HCT116 (cell line): ENCODE measurements at regions not wholly inside any gene's neighbourhood (a gene's known extent, or its start where the extent isn't known, plus 50 kb on each side); places are given as distances from the start of the nearest gene placed in this dataset.

Experiments
- ATAC-seq: fragments of 200-7000 bp; cut with Tn5 transposase; 2 replicates; pipeline ENCODE4 v1.9.1; 2020; ENCODE audit warnings: mild to moderate bottlenecking, moderate library complexity
- BruUV-seq: library from RNA; stranded (reverse); fragments of 400-500 nt; replicated peaks from 2 replicates; lab custom pipeline; 2021; lab: Mats Ljungman, UMichigan
- CTCF ChIA-PET: fragments of 300-600 bp; sonication (Branson Sonifier 250); formaldehyde crosslinking; loops from one replicate; lab custom pipeline; 2021; ENCODE audit warnings: antibody characterized with exemption; lab: Charles Lee
- POLR2A ChIA-PET: fragments of 300-600, 350-600 bp; sonication (Branson Sonifier 250); formaldehyde crosslinking; loops from one replicate; lab custom pipeline; 2021; ENCODE audit warnings: antibody characterized with exemption; lab: Charles Lee
- RAD21 ChIA-PET, 2 experiments: fragments of 300-600 bp; sonication (Branson Sonifier 250); formaldehyde crosslinking; loops; one replicate each; lab custom pipeline; 2023; ENCODE audit warnings: low total read pairs in 2 of 2; ENCODE audit not compliant: uncharacterized antibody in 2 of 2, unreplicated experiment in 2 of 2, low non-redundant PET in 1 of 2; lab: Charles Lee
- DNase-seq: peaks from one replicate; pipeline ENCODE4 v3.0.0-alpha.2; 2010; ENCODE audit warnings: low read depth, low spot score
- H2AFZ ChIP-seq: fragments of 200-600 bp; shearing (Covaris generic), sonication (generic); 2 replicates; pipeline ENCODE4 v1.6.1; 2017; ENCODE audit warnings: low read depth, mixed run types, mixed read lengths, antibody characterized with exemption, low read length; ENCODE audit not compliant: poor library complexity, severe bottlenecking
- H3K27ac ChIP-seq: 2 replicates; pipeline ENCODE4 v1.5.1; 2012; ENCODE audit warnings: low read depth, low read length
- H3K27me3 ChIP-seq: fragments of 200-600 bp; sonication (generic); 2 replicates; pipeline ENCODE4 v1.6.1; 2016; ENCODE audit warnings: mixed run types, low read length, mixed read lengths; ENCODE audit not compliant: insufficient read depth
- H3K36me3 ChIP-seq, 2 experiments: fragments of 200-500 bp in 1 of 2; fragments of 200-600 bp in 1 of 2; sonication (Bioruptor generic) in 1 of 2; sonication (generic) in 1 of 2; 2 replicates each; pipeline versions ENCODE4 v1.5.1 to v1.6.1; 2014 to 2016; ENCODE audit warnings: low read length in 2 of 2, inconsistent platforms in 1 of 2, mixed read lengths in 1 of 2, mixed run types in 1 of 2; ENCODE audit not compliant: insufficient read depth in 2 of 2, control insufficient read depth in 1 of 2
- H3K4me1 ChIP-seq, 2 experiments: fragments of 200-600 bp in 1 of 2; sonication (generic) in 1 of 2; 2 replicates each; pipeline versions ENCODE4 v1.5.1 to v1.6.1; 2012 to 2017; ENCODE audit warnings: low read length in 2 of 2, inconsistent platforms in 1 of 2, mild to moderate bottlenecking in 1 of 2, mixed read lengths in 1 of 2, mixed run types in 1 of 2, moderate library complexity in 1 of 2; ENCODE audit not compliant: insufficient read depth in 2 of 2, control insufficient read depth in 1 of 2
- H3K4me2 ChIP-seq: fragments of 200-600 bp; sonication (generic); 2 replicates; pipeline ENCODE4 v1.6.1; 2017; ENCODE audit warnings: mixed run types, low read length, mixed read lengths
- H3K4me3 ChIP-seq, 2 experiments: fragments of 200-600 bp in 1 of 2; sonication (generic) in 1 of 2; replicated peaks in 1 of 2; 2 replicates each; pipeline ENCODE4 v1.5.1; 2011 to 2016; ENCODE audit warnings: low read length in 2 of 2, control low read depth in 1 of 2, low read depth in 1 of 2, mild to moderate bottlenecking in 1 of 2, mixed read lengths in 1 of 2, mixed run types in 1 of 2
- H3K79me2 ChIP-seq: fragments of 200-600 bp; sonication (generic); 2 replicates; pipeline ENCODE4 v1.6.1; 2017; ENCODE audit warnings: mild to moderate bottlenecking, mixed run types, low read length, moderate library complexity, mixed read lengths; ENCODE audit not compliant: insufficient read depth
- H3K9ac ChIP-seq: fragments of 200-600 bp; sonication (generic); 2 replicates; pipeline ENCODE4 v1.6.1; 2016; ENCODE audit warnings: low read length, mixed read lengths
- H3K9me2 ChIP-seq: fragments of 200-600 bp; sonication (generic), shearing (Covaris generic); 2 replicates; pipeline ENCODE4 v1.6.1; 2017; ENCODE audit warnings: mixed run types, mild to moderate bottlenecking, moderate library complexity; ENCODE audit not compliant: insufficient read depth
- H3K9me3 ChIP-seq, 2 experiments: fragments of 200-500 bp in 1 of 2; fragments of 200-600 bp in 1 of 2; sonication (Bioruptor generic) in 1 of 2; sonication (generic) in 1 of 2; 2 replicates each; pipeline ENCODE4 v1.6.1; 2014 to 2017; ENCODE audit warnings: low read length in 2 of 2, mixed read lengths in 2 of 2, inconsistent platforms in 1 of 2, low read depth in 1 of 2, mild to moderate bottlenecking in 1 of 2, mixed run types in 1 of 2, moderate library complexity in 1 of 2; ENCODE audit not compliant: control insufficient read depth in 1 of 2, insufficient read depth in 1 of 2
- H4K20me1 ChIP-seq: fragments of 200-600 bp; sonication (generic), shearing (Covaris generic); 2 replicates; pipeline ENCODE4 v1.6.1; 2017; ENCODE audit warnings: mixed run types, mild to moderate bottlenecking, moderate library complexity; ENCODE audit not compliant: insufficient read depth
- ATF3 ChIP-seq: IDR thresholded peaks from 2 replicates; pipeline ENCODE4 v1.6.1; 2012
- CEBPB ChIP-seq: IDR thresholded peaks from 2 replicates; pipeline ENCODE4 v1.6.1; 2012; ENCODE audit warnings: low read depth
- ELF1 ChIP-seq: IDR thresholded peaks from 2 replicates; pipeline ENCODE4 v1.6.1; 2012; ENCODE audit warnings: low read depth, borderline replicate concordance
- POLR2AphosphoS5 ChIP-seq: IDR thresholded peaks from 2 replicates; pipeline ENCODE4 v1.6.1; 2011; ENCODE audit warnings: mild to moderate bottlenecking, low read depth, low read length, moderate library complexity
- RAD21 ChIP-seq: IDR thresholded peaks from 2 replicates; pipeline ENCODE4 v1.6.1; 2012; ENCODE audit warnings: low read depth, mild to moderate bottlenecking
- REST ChIP-seq: IDR thresholded peaks from 2 replicates; pipeline ENCODE4 v1.6.1; 2012; ENCODE audit warnings: low read depth
- ZFX ChIP-seq: fragments of 450-650 bp; IDR thresholded peaks from 2 replicates; pipeline ENCODE4 v1.6.1; 2017
- intact Hi-C: fragments of 100-400 bp; cut with micrococcal nuclease; formaldehyde crosslinking; loops from 2 replicates; pipeline ENCODE4 v1.10.0; 2022
- TF ChIP-seq, protein P1 (sequence below): IDR thresholded peaks from 2 replicates; pipeline ENCODE4 v1.6.1; 2011; ENCODE audit warnings: mild to moderate bottlenecking, low read length, moderate library complexity; ENCODE audit not compliant: insufficient replicate concordance; ENCODE audit errors: extremely low read depth

DNA sequence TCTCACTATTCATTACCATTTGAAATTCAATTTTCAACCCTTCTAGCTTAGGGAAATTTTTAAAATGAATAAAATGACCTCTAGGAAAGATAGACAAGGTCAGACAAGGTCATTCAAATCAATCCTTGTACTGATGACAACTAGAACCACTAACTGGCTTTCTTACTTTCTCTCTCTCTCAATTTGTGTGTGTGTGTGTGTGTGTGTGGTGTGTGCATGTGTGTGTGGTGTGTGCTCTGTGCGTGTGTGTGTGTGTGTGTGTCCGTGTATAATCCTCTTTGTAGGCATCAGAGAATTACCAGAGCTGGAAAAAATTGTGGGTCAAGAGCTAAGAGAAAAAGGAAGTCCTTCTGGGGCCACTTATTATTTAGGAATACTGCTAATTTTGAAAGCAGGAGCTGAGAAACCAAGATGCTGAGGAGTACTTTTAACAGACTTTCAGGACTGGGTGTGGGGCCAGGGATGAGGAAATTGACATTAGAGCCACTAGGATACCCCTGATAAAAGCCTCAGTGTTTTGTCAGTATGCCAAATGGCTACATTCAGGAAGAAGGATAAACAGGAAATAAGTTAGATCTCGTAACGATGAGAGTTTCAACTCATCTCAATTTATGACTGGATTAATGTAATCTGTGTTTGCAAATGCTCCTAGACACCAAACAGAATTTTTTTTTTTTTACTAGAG is 723.3 kb downstream of the CETN3 start:
- ChIA-PET RAD21 (no interaction called here), POLR2A (no interaction called here), CTCF (no interaction called here)
- H3K4me2 ChIP-seq = no peak overlapping the region
- no peaks in the 10 kb centered on the region for H3K4me1 ChIP-seq
- no peak overlapping the region for H3K27ac ChIP-seq
- H3K36me3 ChIP-seq = no peaks in the 10 kb centered on the region
- H4K20me1 ChIP-seq = no peaks in the 10 kb centered on the region
- H3K9me3 ChIP-seq = no peaks in the 10 kb centered on the region
- no peak overlapping the region for H2AFZ ChIP-seq
- intact Hi-C loops = no loop called here
- TF ChIP-seq ATF3 (no peak), REST (no peak), CEBPB (no peak), ZFX (no peak), RAD21 (no peak), POLR2AphosphoS5 (no peak), ELF1 (no peak)
- TF ChIP-seq, protein P1, sequence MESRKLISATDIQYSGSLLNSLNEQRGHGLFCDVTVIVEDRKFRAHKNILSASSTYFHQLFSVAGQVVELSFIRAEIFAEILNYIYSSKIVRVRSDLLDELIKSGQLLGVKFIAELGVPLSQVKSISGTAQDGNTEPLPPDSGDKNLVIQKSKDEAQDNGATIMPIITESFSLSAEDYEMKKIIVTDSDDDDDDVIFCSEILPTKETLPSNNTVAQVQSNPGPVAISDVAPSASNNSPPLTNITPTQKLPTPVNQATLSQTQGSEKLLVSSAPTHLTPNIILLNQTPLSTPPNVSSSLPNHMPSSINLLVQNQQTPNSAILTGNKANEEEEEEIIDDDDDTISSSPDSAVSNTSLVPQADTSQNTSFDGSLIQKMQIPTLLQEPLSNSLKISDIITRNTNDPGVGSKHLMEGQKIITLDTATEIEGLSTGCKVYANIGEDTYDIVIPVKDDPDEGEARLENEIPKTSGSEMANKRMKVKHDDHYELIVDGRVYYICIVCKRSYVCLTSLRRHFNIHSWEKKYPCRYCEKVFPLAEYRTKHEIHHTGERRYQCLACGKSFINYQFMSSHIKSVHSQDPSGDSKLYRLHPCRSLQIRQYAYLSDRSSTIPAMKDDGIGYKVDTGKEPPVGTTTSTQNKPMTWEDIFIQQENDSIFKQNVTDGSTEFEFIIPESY = no peak
- H3K4me3 ChIP-seq = no peak overlapping the region
- no peak for ATAC-seq
- no TSS peak for BruUV-seq
- no peak overlapping the region for H3K9ac ChIP-seq
- no peaks in the 10 kb centered on the region for H3K79me2 ChIP-seq
- H3K27me3 ChIP-seq = no peaks in the 10 kb centered on the region
- no peaks in the 10 kb centered on the region for H3K9me2 ChIP-seq
- no peak for DNase-seq
